ENCODE measurements at regions not wholly inside any gene's neighbourhood (a gene's known extent, or its start where the extent isn't known, plus 50 kb on each side); places are given as distances from the start of the nearest gene placed in this dataset.
"Not testable (repeated sequence)": the region's sequence is repeated elsewhere in the genome, so short reads cannot be mapped to it uniquely, and the experiment has no call there.

- no peaks in the 10 kb centered on the region for H3K27me3 Mint-ChIP-seq
- H3K27ac Mint-ChIP-seq, result no peak overlapping the region
- no peak overlapping the region for H3K27ac ChIP-seq (ENCODE audit: low read depth, low read length)
- no peaks in the 10 kb centered on the region for H3K4me1 Mint-ChIP-seq
- CTCF ChIA-PET, result no interaction called here
- H3K4me1 ChIP-seq (ENCODE audit: control insufficient read depth in 2 of 2, insufficient read depth in 2 of 2, low read length in 2 of 2), result no peaks in the 10 kb centered on the region
- no peaks in the 10 kb centered on the region for H3K27me3 ChIP-seq (ENCODE audit: control insufficient read depth in 2 of 2, insufficient read depth in 2 of 2, low read length in 2 of 2)
- no peak overlapping the region for H3K4me3 Mint-ChIP-seq
- H3K4me3 ChIP-seq (ENCODE audit: low read length), result no peak overlapping the region
- peaks cover 0 to 7% (median 0%) of the 10 kb centered on the region in 11 donors for H3K9me3 Mint-ChIP-seq
- POLR2A ChIA-PET, result no interaction called here
- ATAC-seq (no peak), DNase-seq (no peak)
- intact Hi-C loops (cut with micrococcal nuclease), result no loop called here
- H3K36me3 ChIP-seq (ENCODE audit: control insufficient read depth in 2 of 3, insufficient read depth in 3 of 3, low read length in 3 of 3), result no peaks in the 10 kb centered on the region
- H3K36me3 Mint-ChIP-seq, result no peaks in the 10 kb centered on the region
- H3K9me3 ChIP-seq (ENCODE audit: control insufficient read depth in 2 of 3, low read length in 3 of 3), result no peaks in the 10 kb centered on the region
These were observed 673.6 kb downstream of the IPMK start for GRCh38 chr10:57593983-57594573.

GRCh38 chr10:57579926-57580325 lies 687.8 kb downstream of the IPMK start:
- Histone ChIP-seq H3K27me3 (ENCODE audit: control insufficient read depth in 2 of 2, insufficient read depth in 2 of 2, low read length in 2 of 2) (no peaks in the 10 kb centered on the region), H3K27ac (ENCODE audit: low read depth, low read length) (no peak overlapping the region), H3K9me3 (ENCODE audit: control insufficient read depth in 2 of 3, low read length in 3 of 3) (peaks cover 0 to 4% (median 0%) of the 10 kb centered on the region in 3 experiments), H3K4me1 (ENCODE audit: control insufficient read depth in 2 of 2, insufficient read depth in 2 of 2, low read length in 2 of 2) (no peaks in the 10 kb centered on the region), H3K4me3 (ENCODE audit: low read length) (no peak overlapping the region), H3K36me3 (ENCODE audit: control insufficient read depth in 2 of 3, insufficient read depth in 3 of 3, low read length in 3 of 3) (no peaks in the 10 kb centered on the region)
- ChIA-PET CTCF (no interaction called here), POLR2A (no interaction called here)
- H3K27ac Mint-ChIP-seq, result no peak overlapping the region
- no peaks in the 10 kb centered on the region for H3K4me1 Mint-ChIP-seq
- no peaks in the 10 kb centered on the region for H3K27me3 Mint-ChIP-seq
- intact Hi-C loops (cut with micrococcal nuclease), result loop anchor here in 1 of 2 donors (5.0 kb wide), 1 partner anchor 712 kb away; no protein-coding TSS in a partner anchor
- peaks cover 0 to 12% (median 5%) of the 10 kb centered on the region in 11 donors for H3K9me3 Mint-ChIP-seq
- H3K36me3 Mint-ChIP-seq, result no peaks in the 10 kb centered on the region
- H3K4me3 Mint-ChIP-seq, result no peak overlapping the region
- no peak for ATAC-seq
- no peak for DNase-seq

- no peaks in the 10 kb centered on the region for H3K36me3 ChIP-seq (ENCODE audit: control insufficient read depth in 2 of 3, insufficient read depth in 3 of 3, low read length in 3 of 3)
- no peaks in the 10 kb centered on the region for H3K27me3 Mint-ChIP-seq
- DNase-seq (no peak), ATAC-seq (no peak)
- no peak overlapping the region for H3K4me3 ChIP-seq (ENCODE audit: low read length)
- H3K27ac ChIP-seq (ENCODE audit: low read depth, low read length), result no peak overlapping the region
- no peaks in the 10 kb centered on the region for H3K4me1 ChIP-seq (ENCODE audit: control insufficient read depth in 2 of 2, insufficient read depth in 2 of 2, low read length in 2 of 2)
- no peaks in the 10 kb centered on the region for H3K27me3 ChIP-seq (ENCODE audit: control insufficient read depth in 2 of 2, insufficient read depth in 2 of 2, low read length in 2 of 2)
- no peak overlapping the region for H3K27ac Mint-ChIP-seq
- no peak overlapping the region for H3K4me3 Mint-ChIP-seq
- no peaks in the 10 kb centered on the region for H3K4me1 Mint-ChIP-seq
- peaks cover 0 to 20% (median 2%) of the 10 kb centered on the region in 11 donors for H3K9me3 Mint-ChIP-seq
- CTCF ChIA-PET, result no interaction called here
- no peaks in the 10 kb centered on the region for H3K9me3 ChIP-seq (ENCODE audit: control insufficient read depth in 2 of 3, low read length in 3 of 3)
- no peaks in the 10 kb centered on the region for H3K36me3 Mint-ChIP-seq
- POLR2A ChIA-PET, result no interaction called here
- intact Hi-C loops (cut with micrococcal nuclease), result no loop called here
These were observed 705.5 kb downstream of the IPMK start for GRCh38 chr10:57562211-57562610.

- H3K4me3 ChIP-seq (ENCODE audit: low read length); H3K36me3 ChIP-seq (ENCODE audit: control insufficient read depth in 2 of 3, insufficient read depth in 3 of 3, low read length in 3 of 3); H3K4me1 ChIP-seq (ENCODE audit: control insufficient read depth in 2 of 2, insufficient read depth in 2 of 2, low read length in 2 of 2); H3K4me1 Mint-ChIP-seq; ATAC-seq; H3K27me3 ChIP-seq (ENCODE audit: control insufficient read depth in 2 of 2, insufficient read depth in 2 of 2, low read length in 2 of 2); H3K4me3 Mint-ChIP-seq; H3K36me3 Mint-ChIP-seq; H3K27ac ChIP-seq (ENCODE audit: low read depth, low read length); DNase-seq; H3K27ac Mint-ChIP-seq; intact Hi-C loops (cut with micrococcal nuclease); H3K27me3 Mint-ChIP-seq; CTCF ChIA-PET; H3K9me3 ChIP-seq (ENCODE audit: control insufficient read depth in 2 of 3, low read length in 3 of 3); POLR2A ChIA-PET: not testable (repeated sequence)
- H3K9me3 Mint-ChIP-seq, result peaks cover 0 to 20% (median 6%) of the 10 kb centered on the region in 11 donors
These were observed 715.9 kb downstream of the IPMK start for GRCh38 chr10:57551774-57552173.

GRCh38 chr10:57535306-57535705 lies 732.4 kb downstream of the IPMK start:
- H3K4me1 Mint-ChIP-seq, result no peaks in the 10 kb centered on the region

GRCh38 chr10:57513637-57514036 lies 754.1 kb downstream of the IPMK start:
- POLR2A ChIA-PET, result no interaction called here
- H3K4me1 ChIP-seq (ENCODE audit: control insufficient read depth in 2 of 2, insufficient read depth in 2 of 2, low read length in 2 of 2), result no peaks in the 10 kb centered on the region
- no peaks in the 10 kb centered on the region for H3K27me3 Mint-ChIP-seq
- H3K27ac ChIP-seq (ENCODE audit: low read depth, low read length), result no peak overlapping the region
- no peak overlapping the region for H3K4me3 ChIP-seq (ENCODE audit: low read length)
- CTCF ChIA-PET, result no interaction called here
- no peaks in the 10 kb centered on the region for H3K9me3 ChIP-seq (ENCODE audit: control insufficient read depth in 2 of 3, low read length in 3 of 3)
- H3K27ac Mint-ChIP-seq, result no peak overlapping the region
- H3K27me3 ChIP-seq (ENCODE audit: control insufficient read depth in 2 of 2, insufficient read depth in 2 of 2, low read length in 2 of 2), result no peaks in the 10 kb centered on the region
- no peak for ATAC-seq
- DNase-seq, result no peak
- no peaks in the 10 kb centered on the region for H3K4me1 Mint-ChIP-seq
- intact Hi-C loops (cut with micrococcal nuclease), result no loop called here
- H3K4me3 Mint-ChIP-seq, result no peak overlapping the region
- no peaks in the 10 kb centered on the region for H3K36me3 Mint-ChIP-seq
- H3K9me3 Mint-ChIP-seq, result peaks cover 0 to 13% (median 8%) of the 10 kb centered on the region in 11 donors
- no peaks in the 10 kb centered on the region for H3K36me3 ChIP-seq (ENCODE audit: control insufficient read depth in 2 of 3, insufficient read depth in 3 of 3, low read length in 3 of 3)

More at GRCh38 chr10:57535306-57535705, 732.4 kb downstream of the IPMK start:
- Mint-ChIP-seq H3K4me3 (no peak overlapping the region), H3K9me3 (peaks cover 0 to 4% (median 2%) of the 10 kb centered on the region in 11 donors), H3K36me3 (no peaks in the 10 kb centered on the region), H3K27me3 (no peaks in the 10 kb centered on the region), H3K27ac (no peak overlapping the region)
- no peaks in the 10 kb centered on the region for H3K4me1 ChIP-seq (ENCODE audit: control insufficient read depth in 2 of 2, insufficient read depth in 2 of 2, low read length in 2 of 2)
- DNase-seq (no peak), ATAC-seq (no peak)
- ChIA-PET POLR2A (no interaction called here), CTCF (no interaction called here)
- H3K27ac ChIP-seq (ENCODE audit: low read depth, low read length), result no peak overlapping the region
- no peaks in the 10 kb centered on the region for H3K9me3 ChIP-seq (ENCODE audit: control insufficient read depth in 2 of 3, low read length in 3 of 3)
- intact Hi-C loops (cut with micrococcal nuclease), result no loop called here
- H3K36me3 ChIP-seq (ENCODE audit: control insufficient read depth in 2 of 3, insufficient read depth in 3 of 3, low read length in 3 of 3), result no peaks in the 10 kb centered on the region
- no peaks in the 10 kb centered on the region for H3K27me3 ChIP-seq (ENCODE audit: control insufficient read depth in 2 of 2, insufficient read depth in 2 of 2, low read length in 2 of 2)
- H3K4me3 ChIP-seq (ENCODE audit: low read length), result no peak overlapping the region

- ChIA-PET POLR2A (no interaction called here), CTCF (no interaction called here)
- intact Hi-C loops (cut with micrococcal nuclease), result no loop called here
- no peaks in the 10 kb centered on the region for H3K27me3 Mint-ChIP-seq
- H3K27me3 ChIP-seq (ENCODE audit: control insufficient read depth in 2 of 2, insufficient read depth in 2 of 2, low read length in 2 of 2), result no peaks in the 10 kb centered on the region
- DNase-seq (no peak), ATAC-seq (no peak)
- H3K27ac ChIP-seq (ENCODE audit: low read depth, low read length), result no peak overlapping the region
- H3K27ac Mint-ChIP-seq, result no peak overlapping the region
- H3K9me3 Mint-ChIP-seq, result peaks cover 0 to 10% (median 4%) of the 10 kb centered on the region in 11 donors
- H3K36me3 Mint-ChIP-seq, result no peaks in the 10 kb centered on the region
- H3K4me3 Mint-ChIP-seq, result no peak overlapping the region
- no peaks in the 10 kb centered on the region for H3K4me1 Mint-ChIP-seq
- no peaks in the 10 kb centered on the region for H3K36me3 ChIP-seq (ENCODE audit: control insufficient read depth in 2 of 3, insufficient read depth in 3 of 3, low read length in 3 of 3)
- H3K4me1 ChIP-seq (ENCODE audit: control insufficient read depth in 2 of 2, insufficient read depth in 2 of 2, low read length in 2 of 2), result no peaks in the 10 kb centered on the region
- peaks cover 0 to 5% (median 0%) of the 10 kb centered on the region in 3 experiments for H3K9me3 ChIP-seq (ENCODE audit: control insufficient read depth in 2 of 3, low read length in 3 of 3)
- no peak overlapping the region for H3K4me3 ChIP-seq (ENCODE audit: low read length)
These were observed 759.9 kb downstream of the IPMK start for GRCh38 chr10:57507788-57508187.
